ENCODE measurements at regions not wholly inside any gene's neighbourhood (a gene's known extent, or its start where the extent isn't known, plus 50 kb on each side); places are given as distances from the start of the nearest gene placed in this dataset.

- Histone ChIP-seq H4K20me1 (ENCODE audit: insufficient read depth, low read length) (no peaks in the 10 kb centered on the region), H3K9me2 (ENCODE audit: insufficient read depth, low read length) (no peaks in the 10 kb centered on the region), H3K36me3 (ENCODE audit: insufficient read depth, low read length) (no peaks in the 10 kb centered on the region), H3K4me1 (ENCODE audit: insufficient read depth, low read length, poor library complexity, severe bottlenecking) (no peaks in the 10 kb centered on the region), H3K9me3 (ENCODE audit: low read length) (no peaks in the 10 kb centered on the region), H3K4me3 (ENCODE audit: low read depth, low read length, poor library complexity, severe bottlenecking) (no peak overlapping the region), H2AFZ (ENCODE audit: low read length) (no peak overlapping the region), H3K27ac (ENCODE audit: low read depth, low read length, poor library complexity, severe bottlenecking) (no peak overlapping the region), H3K4me2 (ENCODE audit: low read length) (no peak overlapping the region), H3K79me2 (ENCODE audit: insufficient read depth, low read depth, low read length) (no peaks in the 10 kb centered on the region)
- ChIA-PET POLR2A (no interaction called here), CTCF (ENCODE audit: unreplicated experiment) (no interaction called here)
- BruUV-seq (replicated peaks): no TSS peak
- intact Hi-C loops (cut with micrococcal nuclease; ENCODE audit: unreplicated experiment): no loop called here
- TF ChIP-seq EZH2phosphoT487 (IDR thresholded peaks at IDR 0.05; ENCODE audit: borderline replicate concordance, low read depth, low read length): no peak
- no peak for TF ChIP-seq CTCF (conservative IDR thresholded peaks at IDR 0.05; ENCODE audit: low read length)
- DNase-seq (ENCODE audit: low spot score): no peak
Observed at GRCh38 chr1:170375082-170375723, 156.8 kb upstream of the GORAB start.

GRCh38 chr1:170376801-170377385 is 155.1 kb upstream of the GORAB start:
- Histone ChIP-seq H3K9me3 (ENCODE audit: low read length) (no peaks in the 10 kb centered on the region), H2AFZ (ENCODE audit: low read length) (no peak overlapping the region), H3K79me2 (ENCODE audit: insufficient read depth, low read depth, low read length) (no peaks in the 10 kb centered on the region), H3K4me3 (ENCODE audit: low read depth, low read length, poor library complexity, severe bottlenecking) (no peak overlapping the region), H3K27ac (ENCODE audit: low read depth, low read length, poor library complexity, severe bottlenecking) (no peak overlapping the region), H3K36me3 (ENCODE audit: insufficient read depth, low read length) (no peaks in the 10 kb centered on the region), H4K20me1 (ENCODE audit: insufficient read depth, low read length) (no peaks in the 10 kb centered on the region), H3K4me2 (ENCODE audit: low read length) (no peak overlapping the region), H3K4me1 (ENCODE audit: insufficient read depth, low read length, poor library complexity, severe bottlenecking) (no peaks in the 10 kb centered on the region), H3K9me2 (ENCODE audit: insufficient read depth, low read length) (no peaks in the 10 kb centered on the region)
- no peak for TF ChIP-seq EZH2phosphoT487 (IDR thresholded peaks at IDR 0.05; ENCODE audit: borderline replicate concordance, low read depth, low read length)
- TF ChIP-seq CTCF (conservative IDR thresholded peaks at IDR 0.05; ENCODE audit: low read length): no peak
- no TSS peak for BruUV-seq (replicated peaks)
- intact Hi-C loops (cut with micrococcal nuclease; ENCODE audit: unreplicated experiment): no loop called here
- POLR2A ChIA-PET: interaction anchor here (0.6 to 0.7 kb wide), 2 partner anchors 654 to 1415 kb away, joined by 3 to 4 read pairs; no protein-coding TSS in a partner anchor
- no peak for DNase-seq (ENCODE audit: low spot score)
- CTCF ChIA-PET (ENCODE audit: unreplicated experiment): no interaction called here

- Histone ChIP-seq H3K4me3 (ENCODE audit: low read depth, low read length, poor library complexity, severe bottlenecking) (no peak overlapping the region), H3K79me2 (ENCODE audit: insufficient read depth, low read depth, low read length) (no peaks in the 10 kb centered on the region), H3K4me1 (ENCODE audit: insufficient read depth, low read length, poor library complexity, severe bottlenecking) (no peaks in the 10 kb centered on the region), H3K4me2 (ENCODE audit: low read length) (no peak overlapping the region), H2AFZ (ENCODE audit: low read length) (no peak overlapping the region), H3K9me2 (ENCODE audit: insufficient read depth, low read length) (no peaks in the 10 kb centered on the region), H3K36me3 (ENCODE audit: insufficient read depth, low read length) (no peaks in the 10 kb centered on the region), H3K9me3 (ENCODE audit: low read length) (no peaks in the 10 kb centered on the region), H4K20me1 (ENCODE audit: insufficient read depth, low read length) (no peaks in the 10 kb centered on the region), H3K27ac (ENCODE audit: low read depth, low read length, poor library complexity, severe bottlenecking) (no peak overlapping the region)
- intact Hi-C loops (cut with micrococcal nuclease; ENCODE audit: unreplicated experiment): no loop called here
- BruUV-seq (replicated peaks): no TSS peak
- no peak for DNase-seq (ENCODE audit: low spot score)
- ChIA-PET CTCF (ENCODE audit: unreplicated experiment) (no interaction called here), POLR2A (no interaction called here)
- TF ChIP-seq EZH2phosphoT487 (IDR thresholded peaks at IDR 0.05; ENCODE audit: borderline replicate concordance, low read depth, low read length) (no peak), CTCF (conservative IDR thresholded peaks at IDR 0.05; ENCODE audit: low read length) (no peak)
Observed at GRCh38 chr1:170377440-170377839, 154.5 kb upstream of the GORAB start.

Data from OCI-LY7 (cell line).